Adipocyte (in vitro differentiated cells): ENCODE measurements at regions not wholly inside any gene's neighbourhood (a gene's known extent, or its start where the extent isn't known, plus 50 kb on each side); places are given as distances from the start of the nearest gene placed in this dataset.

Experiments used
- DNase-seq: peaks from one replicate; pipeline ENCODE4 v3.0.0-alpha.2; 2015; ENCODE audit warnings: low read depth
- H3K27me3 ChIP-seq: replicated peaks from 2 replicates; pipeline ENCODE4 v1.7.0; 2013; ENCODE audit warnings: mild to moderate bottlenecking, low read length, moderate library complexity; ENCODE audit not compliant: control insufficient read depth, insufficient read depth
- H3K36me3 ChIP-seq: 2 replicates; pipeline ENCODE4 v1.7.0; 2013; ENCODE audit warnings: low read length, mild to moderate bottlenecking, moderate library complexity; ENCODE audit not compliant: control insufficient read depth, insufficient read depth, severe bottlenecking
- H3K4me1 ChIP-seq: 2 replicates; pipeline ENCODE4 v1.7.0; 2013; ENCODE audit warnings: mild to moderate bottlenecking, low read length, moderate library complexity; ENCODE audit not compliant: control insufficient read depth, insufficient read depth
- H3K4me3 ChIP-seq: 2 replicates; pipeline ENCODE4 v1.7.0; 2013; ENCODE audit warnings: mild to moderate bottlenecking, low read length, moderate library complexity
- H3K9ac ChIP-seq: 2 replicates; pipeline ENCODE4 v1.7.0; 2013; ENCODE audit warnings: mild to moderate bottlenecking, low read length, moderate library complexity
- H3K9me3 ChIP-seq: 2 replicates; pipeline ENCODE4 v1.7.0; 2013; ENCODE audit warnings: mild to moderate bottlenecking, low read length, moderate library complexity; ENCODE audit not compliant: control insufficient read depth

GRCh38 chr7:51731075-51731474, 414.5 kb upstream of the COBL start:
- no peaks in the 10 kb centered on the region for H3K4me1 ChIP-seq

GRCh38 chr7:51727441-51727840, 410.8 kb upstream of the COBL start:
- Histone ChIP-seq H3K4me1 (no peaks in the 10 kb centered on the region), H3K27me3 (no peaks in the 10 kb centered on the region), H3K4me3 (no peak overlapping the region), H3K36me3 (no peaks in the 10 kb centered on the region), H3K9ac (no peak overlapping the region), H3K9me3 (peaks cover 7% of the 10 kb centered on the region)
- DNase-seq = no peak

More at GRCh38 chr7:51731075-51731474, 414.5 kb upstream of the COBL start:
- DNase-seq = no peak
- no peaks in the 10 kb centered on the region for H3K9me3 ChIP-seq
- no peak overlapping the region for H3K9ac ChIP-seq
- no peaks in the 10 kb centered on the region for H3K36me3 ChIP-seq
- no peak overlapping the region for H3K4me3 ChIP-seq
- no peaks in the 10 kb centered on the region for H3K27me3 ChIP-seq

- Histone ChIP-seq H3K4me1 (no peaks in the 10 kb centered on the region), H3K4me3 (no peak overlapping the region), H3K36me3 (no peaks in the 10 kb centered on the region), H3K27me3 (no peaks in the 10 kb centered on the region), H3K9me3 (peaks cover 1% of the 10 kb centered on the region), H3K9ac (no peak overlapping the region)
- DNase-seq = no peak
Measured at GRCh38 chr7:51706851-51707250, 390.2 kb upstream of the COBL start.

- Histone ChIP-seq H3K27me3 (no peaks in the 10 kb centered on the region), H3K4me3 (no peak overlapping the region), H3K4me1 (no peaks in the 10 kb centered on the region), H3K36me3 (no peaks in the 10 kb centered on the region), H3K9me3 (peaks cover 3% of the 10 kb centered on the region), H3K9ac (no peak overlapping the region)
- DNase-seq = no peak
Measured at GRCh38 chr7:51705701-51706100, 389.1 kb upstream of the COBL start.

GRCh38 chr7:51702673-51703072, 386.1 kb upstream of the COBL start:
- H3K9me3 ChIP-seq = peaks cover 3% of the 10 kb centered on the region
- no peaks in the 10 kb centered on the region for H3K27me3 ChIP-seq
- no peak overlapping the region for H3K4me3 ChIP-seq
- no peak for DNase-seq
- no peak overlapping the region for H3K9ac ChIP-seq
- no peaks in the 10 kb centered on the region for H3K4me1 ChIP-seq
- H3K36me3 ChIP-seq = no peaks in the 10 kb centered on the region

- H3K27me3 ChIP-seq = no peaks in the 10 kb centered on the region
- H3K4me1 ChIP-seq = no peaks in the 10 kb centered on the region
- DNase-seq = no peak
- H3K9me3 ChIP-seq = peaks cover 3% of the 10 kb centered on the region
- no peak overlapping the region for H3K4me3 ChIP-seq
- no peaks in the 10 kb centered on the region for H3K36me3 ChIP-seq
- H3K9ac ChIP-seq = no peak overlapping the region
Measured at GRCh38 chr7:51701935-51702334, 385.3 kb upstream of the COBL start.

GRCh38 chr7:51700593-51701215, 384.1 kb upstream of the COBL start:
- Histone ChIP-seq H3K36me3 (no peaks in the 10 kb centered on the region), H3K4me3 (no peak overlapping the region), H3K27me3 (no peaks in the 10 kb centered on the region), H3K9ac (no peak overlapping the region), H3K4me1 (no peaks in the 10 kb centered on the region), H3K9me3 (peaks cover 3% of the 10 kb centered on the region)
- DNase-seq = no peak

- Histone ChIP-seq H3K9ac (no peak overlapping the region), H3K4me1 (no peaks in the 10 kb centered on the region), H3K36me3 (no peaks in the 10 kb centered on the region), H3K4me3 (no peak overlapping the region), H3K9me3 (no peaks in the 10 kb centered on the region), H3K27me3 (no peaks in the 10 kb centered on the region)
- no peak for DNase-seq
Measured at GRCh38 chr7:51693258-51693657, 376.6 kb upstream of the COBL start.

GRCh38 chr7:51689547-51689946, 372.9 kb upstream of the COBL start:
- no peak for DNase-seq
- Histone ChIP-seq H3K9me3 (no peaks in the 10 kb centered on the region), H3K4me1 (no peaks in the 10 kb centered on the region), H3K27me3 (no peaks in the 10 kb centered on the region), H3K9ac (no peak overlapping the region), H3K36me3 (no peaks in the 10 kb centered on the region), H3K4me3 (no peak overlapping the region)

GRCh38 chr7:51685794-51686193, 369.2 kb upstream of the COBL start:
- DNase-seq = no peak
- no peak overlapping the region for H3K4me3 ChIP-seq
- no peaks in the 10 kb centered on the region for H3K36me3 ChIP-seq
- no peak overlapping the region for H3K9ac ChIP-seq
- H3K27me3 ChIP-seq = no peaks in the 10 kb centered on the region
- no peaks in the 10 kb centered on the region for H3K4me1 ChIP-seq
- H3K9me3 ChIP-seq = no peaks in the 10 kb centered on the region

- H3K4me1 ChIP-seq = no peaks in the 10 kb centered on the region
- DNase-seq = no peak
- no peaks in the 10 kb centered on the region for H3K36me3 ChIP-seq
- no peak overlapping the region for H3K9ac ChIP-seq
- no peak overlapping the region for H3K4me3 ChIP-seq
- H3K27me3 ChIP-seq = no peaks in the 10 kb centered on the region
- no peaks in the 10 kb centered on the region for H3K9me3 ChIP-seq
Measured at GRCh38 chr7:51680594-51681399, 364.2 kb upstream of the COBL start.
